ENCODE measurements at regions not wholly inside any gene's neighbourhood (a gene's known extent, or its start where the extent isn't known, plus 50 kb on each side); places are given as distances from the start of the nearest gene placed in this dataset.
"Not testable (repeated sequence)": the region's sequence is repeated elsewhere in the genome, so short reads cannot be mapped to it uniquely, and the experiment has no call there.

DNA sequence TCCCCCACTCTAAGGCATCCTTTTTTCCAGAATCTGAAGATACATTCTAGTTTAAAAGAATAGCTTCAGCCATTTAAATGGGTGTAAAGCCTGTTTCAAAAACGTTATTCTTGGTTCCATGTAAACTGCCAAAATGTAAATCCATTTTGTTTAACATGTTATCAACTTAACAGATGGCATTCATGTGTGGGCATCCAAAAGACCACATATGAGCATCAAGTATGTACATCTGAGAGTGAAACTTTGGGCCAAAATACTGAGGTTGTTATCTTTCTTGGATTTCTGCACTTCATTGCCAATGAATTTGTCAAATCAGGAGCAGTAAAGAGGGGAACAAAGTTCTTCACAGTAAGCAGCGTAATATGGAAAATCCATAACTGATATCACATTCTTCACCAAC lies 395.4 kb downstream of the ZNF804A start:
- intact Hi-C loops (cut with micrococcal nuclease; ENCODE audit: unreplicated experiment), result no loop called here
- H3K27me3 Mint-ChIP-seq (ENCODE audit: unreplicated experiment), result no peaks in the 10 kb centered on the region
- BruUV-seq (replicated peaks), result no TSS peak
- DNase-seq, result no peak
- H3K36me3 Mint-ChIP-seq (ENCODE audit: insufficient read depth, unreplicated experiment), result no peaks in the 10 kb centered on the region
- CTCF ChIA-PET, result no interaction called here
- no peak overlapping the region for H3K4me3 Mint-ChIP-seq (ENCODE audit: low read depth, unreplicated experiment)
- no peak overlapping the region for H3K27ac Mint-ChIP-seq (ENCODE audit: unreplicated experiment)
- TF ChIP-seq, protein P1, sequence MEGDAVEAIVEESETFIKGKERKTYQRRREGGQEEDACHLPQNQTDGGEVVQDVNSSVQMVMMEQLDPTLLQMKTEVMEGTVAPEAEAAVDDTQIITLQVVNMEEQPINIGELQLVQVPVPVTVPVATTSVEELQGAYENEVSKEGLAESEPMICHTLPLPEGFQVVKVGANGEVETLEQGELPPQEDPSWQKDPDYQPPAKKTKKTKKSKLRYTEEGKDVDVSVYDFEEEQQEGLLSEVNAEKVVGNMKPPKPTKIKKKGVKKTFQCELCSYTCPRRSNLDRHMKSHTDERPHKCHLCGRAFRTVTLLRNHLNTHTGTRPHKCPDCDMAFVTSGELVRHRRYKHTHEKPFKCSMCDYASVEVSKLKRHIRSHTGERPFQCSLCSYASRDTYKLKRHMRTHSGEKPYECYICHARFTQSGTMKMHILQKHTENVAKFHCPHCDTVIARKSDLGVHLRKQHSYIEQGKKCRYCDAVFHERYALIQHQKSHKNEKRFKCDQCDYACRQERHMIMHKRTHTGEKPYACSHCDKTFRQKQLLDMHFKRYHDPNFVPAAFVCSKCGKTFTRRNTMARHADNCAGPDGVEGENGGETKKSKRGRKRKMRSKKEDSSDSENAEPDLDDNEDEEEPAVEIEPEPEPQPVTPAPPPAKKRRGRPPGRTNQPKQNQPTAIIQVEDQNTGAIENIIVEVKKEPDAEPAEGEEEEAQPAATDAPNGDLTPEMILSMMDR (IDR thresholded peaks at IDR 0.05; ENCODE audit: unreplicated experiment), result no peak
- H3K4me1 Mint-ChIP-seq (ENCODE audit: low read depth, unreplicated experiment), result no peaks in the 10 kb centered on the region
- peaks cover 1% of the 10 kb centered on the region for H3K9me3 Mint-ChIP-seq (ENCODE audit: low read depth, unreplicated experiment)

DNA sequence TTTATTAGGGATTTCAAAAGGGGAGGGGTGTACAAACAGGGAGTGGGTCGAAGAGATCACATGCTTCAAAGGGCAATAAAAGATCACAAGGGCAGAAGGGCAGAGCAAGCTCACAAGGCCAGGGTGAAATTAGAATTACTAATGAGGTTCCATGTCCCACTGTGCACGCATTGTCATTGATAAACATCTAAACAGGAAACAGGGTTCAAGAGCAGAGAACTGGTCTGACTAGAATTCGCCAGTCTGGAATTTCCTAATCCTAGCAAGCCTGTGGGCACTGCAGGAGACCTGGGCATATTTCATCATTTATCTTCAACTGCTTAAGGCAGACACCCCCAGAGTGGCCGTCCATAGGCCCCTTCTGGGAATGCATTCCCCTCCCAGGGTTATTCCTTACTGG lies 408.2 kb downstream of the ZNF804A start:
- CTCF ChIA-PET, result no interaction called here
- no peak for DNase-seq
- Mint-ChIP-seq H3K4me3 (ENCODE audit: low read depth, unreplicated experiment) (no peak overlapping the region), H3K4me1 (ENCODE audit: low read depth, unreplicated experiment) (no peaks in the 10 kb centered on the region), H3K36me3 (ENCODE audit: insufficient read depth, unreplicated experiment) (no peaks in the 10 kb centered on the region), H3K27ac (ENCODE audit: unreplicated experiment) (no peak overlapping the region), H3K27me3 (ENCODE audit: unreplicated experiment) (no peaks in the 10 kb centered on the region), H3K9me3 (ENCODE audit: low read depth, unreplicated experiment) (peaks cover 24% of the 10 kb centered on the region)
- intact Hi-C loops (cut with micrococcal nuclease; ENCODE audit: unreplicated experiment), result no loop called here
- TF ChIP-seq, protein P1 (IDR thresholded peaks at IDR 0.05; ENCODE audit: unreplicated experiment), result no peak
- no TSS peak for BruUV-seq (replicated peaks)

DNA sequence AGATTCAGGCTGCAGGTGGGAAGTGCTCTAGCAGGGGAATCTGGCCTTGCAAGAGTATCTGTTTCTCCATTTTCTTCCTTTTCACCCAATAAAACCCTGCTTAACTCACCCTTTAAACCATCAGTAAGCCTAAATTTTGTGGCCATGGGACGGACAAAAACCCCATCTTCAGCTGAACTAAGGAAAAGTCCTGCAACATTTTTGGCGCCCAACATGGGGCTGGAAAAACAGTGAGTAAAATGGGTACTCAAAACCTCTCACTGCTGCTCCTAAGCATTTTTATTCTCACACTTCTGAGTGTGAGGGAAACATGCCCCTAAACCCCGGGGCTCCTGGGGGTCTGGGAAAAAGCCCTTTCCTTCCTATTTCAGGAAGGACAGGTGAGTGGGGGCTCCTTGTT lies 414.3 kb downstream of the ZNF804A start:
- H3K27ac Mint-ChIP-seq (ENCODE audit: unreplicated experiment), result no peak overlapping the region
- H3K36me3 Mint-ChIP-seq (ENCODE audit: insufficient read depth, unreplicated experiment), result no peaks in the 10 kb centered on the region
- H3K27me3 Mint-ChIP-seq (ENCODE audit: unreplicated experiment), result no peaks in the 10 kb centered on the region
- DNase-seq, result no peak
- peaks cover 19% of the 10 kb centered on the region for H3K9me3 Mint-ChIP-seq (ENCODE audit: low read depth, unreplicated experiment)
- intact Hi-C loops (cut with micrococcal nuclease; ENCODE audit: unreplicated experiment), result no loop called here
- TF ChIP-seq, protein P1 (IDR thresholded peaks at IDR 0.05; ENCODE audit: unreplicated experiment), result no peak
- CTCF ChIA-PET, result no interaction called here
- no peak overlapping the region for H3K4me3 Mint-ChIP-seq (ENCODE audit: low read depth, unreplicated experiment)
- BruUV-seq (replicated peaks), result no TSS peak
- H3K4me1 Mint-ChIP-seq (ENCODE audit: low read depth, unreplicated experiment), result no peaks in the 10 kb centered on the region

DNA sequence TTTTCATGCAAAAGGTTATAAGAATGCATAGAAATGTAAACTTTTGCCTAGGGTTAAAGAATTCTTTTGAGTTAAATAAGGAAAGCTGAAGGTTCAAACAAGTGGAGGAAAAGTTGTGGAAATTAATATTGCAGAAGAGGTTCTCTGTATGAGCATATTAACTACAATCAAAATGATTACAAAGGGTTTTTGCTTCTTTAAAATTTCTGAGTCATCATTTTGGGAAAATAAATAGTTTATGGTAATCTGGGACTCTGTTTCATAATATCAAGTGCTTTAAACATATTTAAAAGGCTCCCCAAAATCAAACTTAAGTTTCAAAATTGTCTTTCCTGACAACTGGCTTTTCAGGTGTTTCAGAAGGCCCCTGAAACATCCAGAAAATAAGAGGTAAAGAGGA lies 415.7 kb downstream of the ZNF804A start:
- no TSS peak for BruUV-seq (replicated peaks)
- Mint-ChIP-seq H3K27me3 (ENCODE audit: unreplicated experiment) (no peaks in the 10 kb centered on the region), H3K4me1 (ENCODE audit: low read depth, unreplicated experiment) (no peaks in the 10 kb centered on the region), H3K4me3 (ENCODE audit: low read depth, unreplicated experiment) (no peak overlapping the region), H3K36me3 (ENCODE audit: insufficient read depth, unreplicated experiment) (no peaks in the 10 kb centered on the region), H3K27ac (ENCODE audit: unreplicated experiment) (no peak overlapping the region), H3K9me3 (ENCODE audit: low read depth, unreplicated experiment) (peaks cover 19% of the 10 kb centered on the region)
- CTCF ChIA-PET, result no interaction called here
- no peak for DNase-seq
- intact Hi-C loops (cut with micrococcal nuclease; ENCODE audit: unreplicated experiment), result no loop called here
- TF ChIP-seq, protein P1 (IDR thresholded peaks at IDR 0.05; ENCODE audit: unreplicated experiment), result no peak

DNA sequence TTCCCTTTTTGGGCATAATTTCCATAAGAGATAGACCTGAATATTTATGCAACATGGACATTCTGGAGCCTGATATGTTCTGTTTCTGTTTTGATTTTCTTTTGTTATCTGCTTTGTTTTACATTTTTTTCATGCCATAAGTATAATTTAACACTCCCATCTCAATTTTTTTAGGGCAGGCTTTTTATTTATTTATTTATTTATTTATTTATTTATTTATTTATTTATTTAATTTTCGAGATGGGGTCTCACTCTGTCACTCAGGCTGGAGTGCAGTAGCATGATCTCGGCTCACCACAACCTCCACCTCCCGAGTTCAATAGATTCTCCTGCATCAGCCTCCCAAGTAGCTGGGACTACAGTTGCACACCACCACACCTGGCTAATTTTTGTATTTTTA lies 427.6 kb downstream of the ZNF804A start:
- H3K4me3 Mint-ChIP-seq (ENCODE audit: low read depth, unreplicated experiment); H3K9me3 Mint-ChIP-seq (ENCODE audit: low read depth, unreplicated experiment); H3K4me1 Mint-ChIP-seq (ENCODE audit: low read depth, unreplicated experiment); CTCF ChIA-PET; intact Hi-C loops (cut with micrococcal nuclease; ENCODE audit: unreplicated experiment); H3K27ac Mint-ChIP-seq (ENCODE audit: unreplicated experiment); H3K27me3 Mint-ChIP-seq (ENCODE audit: unreplicated experiment); DNase-seq; BruUV-seq (replicated peaks); H3K36me3 Mint-ChIP-seq (ENCODE audit: insufficient read depth, unreplicated experiment): not testable (repeated sequence)
